PC-3 (cell line): ENCODE measurements at regions not wholly inside any gene's neighbourhood (a gene's known extent, or its start where the extent isn't known, plus 50 kb on each side); places are given as distances from the start of the nearest gene placed in this dataset.
"Not testable (repeated sequence)": the region's sequence is repeated elsewhere in the genome, so short reads cannot be mapped to it uniquely, and the experiment has no call there.

Source experiments
- CTCF ChIP-seq: fragments of 300-600 bp; sonication (generic); conservative IDR thresholded peaks from 2 replicates; pipeline ENCODE4 v1.5.1; 2017; ENCODE audit warnings: antibody characterized with exemption, low read depth, mild to moderate bottlenecking, low read length
- EZH2phosphoT487 ChIP-seq: fragments of 300-600 bp; sonication (generic); IDR thresholded peaks from 2 replicates; pipeline ENCODE4 v1.6.1; 2018; ENCODE audit warnings: mild to moderate bottlenecking, antibody characterized with exemption, low read length, borderline replicate concordance

GRCh38 chr5:116705121-116705519 lies 130.5 kb upstream of the SEMA6A start:
- TF ChIP-seq EZH2phosphoT487, CTCF: not testable (repeated sequence)
